Ascending aorta (tissue), 2 donors: ENCODE measurements at regions not wholly inside any gene's neighbourhood (a gene's known extent, or its start where the extent isn't known, plus 50 kb on each side); places are given as distances from the start of the nearest gene placed in this dataset.

Source experiments
- DNase-seq, 2 donors: peaks; one replicate each; pipeline ENCODE4 v3.0.0-alpha.2; 2019; ENCODE audit warnings: low spot score in 2 of 2
- H3K27ac ChIP-seq, 2 donors: fragments of 200-600 bp; sonication (generic); one replicate each; pipeline ENCODE4 v1.5.1; 2016 to 2017; ENCODE audit warnings: mild to moderate bottlenecking in 1 of 2
- H3K27me3 ChIP-seq: fragments of 200-600 bp; sonication (generic); one replicate; pipeline ENCODE4 v1.5.1; 2017
- H3K36me3 ChIP-seq, 2 donors: fragments of 200-600 bp; sonication (generic); one replicate each; pipeline ENCODE4 v1.5.1; 2016
- H3K4me1 ChIP-seq, 2 donors: fragments of 200-600 bp; sonication (generic); one replicate each; pipeline ENCODE4 v1.5.1; 2016 to 2017; ENCODE audit warnings: mild to moderate bottlenecking in 1 of 2
- H3K4me3 ChIP-seq, 2 donors: fragments of 200-600 bp; sonication (generic); one replicate each; pipeline ENCODE4 v1.5.1; 2016 to 2017; ENCODE audit warnings: mild to moderate bottlenecking in 1 of 2
- H3K9me3 ChIP-seq, 2 donors: fragments of 200-600 bp; sonication (generic); one replicate each; pipeline ENCODE4 v1.5.1; 2016
- intact Hi-C: fragments of 100-400 bp; cut with DNase I; formaldehyde crosslinking; loops from one replicate; pipeline ENCODE4 v1.15.1; 2023
- TF ChIP-seq, protein P1 (sequence below), 3 experiments: fragments of 200-600 bp in 2 of 3; fragments of 450-650 bp in 1 of 3; sonication (generic) in 2 of 3; IDR thresholded peaks; one replicate each; pipeline ENCODE4 v1.5.1; 2016 to 2019; ENCODE audit warnings: antibody characterized with exemption in 3 of 3, mild to moderate bottlenecking in 1 of 3, moderate library complexity in 1 of 3

DNA sequence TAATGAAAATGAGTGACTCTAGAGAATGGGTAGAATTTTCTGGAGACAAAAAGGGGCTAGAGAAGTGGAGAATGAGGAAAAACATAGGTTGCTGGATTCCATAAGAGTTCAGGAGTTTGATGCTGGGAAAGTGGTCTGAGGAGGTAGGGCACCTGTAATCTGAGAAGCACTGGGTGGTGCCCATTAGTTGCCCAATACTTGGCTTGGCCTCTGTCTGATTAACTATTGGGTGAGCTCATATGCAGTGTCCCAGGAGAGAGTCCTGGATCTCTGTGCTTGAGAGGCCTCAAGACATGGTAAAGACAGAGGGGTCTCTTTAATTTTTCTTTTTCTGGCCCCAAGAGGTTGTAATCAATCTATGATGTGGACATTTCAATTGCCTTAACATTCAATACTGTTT, 390.1 kb downstream of the TDRD3 start:
- Histone ChIP-seq H3K4me3 (no peak overlapping the region), H3K9me3 (no peaks in the 10 kb centered on the region), H3K36me3 (no peaks in the 10 kb centered on the region), H3K27ac (no peak overlapping the region), H3K27me3 (no peaks in the 10 kb centered on the region), H3K4me1 (peaks cover 0 to 9% of the 10 kb centered on the region in 2 donors)
- intact Hi-C loops = loop anchor here (10.0 kb wide), 1 partner anchor 378 kb away; no protein-coding TSS in a partner anchor
- TF ChIP-seq, protein P1, sequence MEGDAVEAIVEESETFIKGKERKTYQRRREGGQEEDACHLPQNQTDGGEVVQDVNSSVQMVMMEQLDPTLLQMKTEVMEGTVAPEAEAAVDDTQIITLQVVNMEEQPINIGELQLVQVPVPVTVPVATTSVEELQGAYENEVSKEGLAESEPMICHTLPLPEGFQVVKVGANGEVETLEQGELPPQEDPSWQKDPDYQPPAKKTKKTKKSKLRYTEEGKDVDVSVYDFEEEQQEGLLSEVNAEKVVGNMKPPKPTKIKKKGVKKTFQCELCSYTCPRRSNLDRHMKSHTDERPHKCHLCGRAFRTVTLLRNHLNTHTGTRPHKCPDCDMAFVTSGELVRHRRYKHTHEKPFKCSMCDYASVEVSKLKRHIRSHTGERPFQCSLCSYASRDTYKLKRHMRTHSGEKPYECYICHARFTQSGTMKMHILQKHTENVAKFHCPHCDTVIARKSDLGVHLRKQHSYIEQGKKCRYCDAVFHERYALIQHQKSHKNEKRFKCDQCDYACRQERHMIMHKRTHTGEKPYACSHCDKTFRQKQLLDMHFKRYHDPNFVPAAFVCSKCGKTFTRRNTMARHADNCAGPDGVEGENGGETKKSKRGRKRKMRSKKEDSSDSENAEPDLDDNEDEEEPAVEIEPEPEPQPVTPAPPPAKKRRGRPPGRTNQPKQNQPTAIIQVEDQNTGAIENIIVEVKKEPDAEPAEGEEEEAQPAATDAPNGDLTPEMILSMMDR (IDR thresholded peaks at IDR 0.05) = no peak
- no peak for DNase-seq

DNA sequence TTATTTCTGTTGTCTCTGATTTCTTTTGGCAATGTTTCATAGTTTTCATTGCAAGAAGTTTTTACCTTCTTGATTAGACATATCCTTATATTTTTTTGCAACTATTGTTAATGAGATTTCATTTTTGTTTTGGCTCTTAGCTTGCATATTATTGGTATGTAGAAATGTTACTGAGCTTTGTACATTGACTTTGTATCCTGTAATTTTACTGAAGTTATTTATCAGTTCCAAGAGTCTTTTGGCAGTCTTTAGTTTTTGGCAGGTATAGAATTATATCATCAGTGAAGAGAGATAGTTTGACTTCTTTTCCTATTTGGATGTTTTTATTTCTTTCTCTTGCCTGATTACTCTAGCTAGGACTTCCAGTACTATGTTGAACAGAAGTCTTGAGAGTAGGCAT, 375.7 kb downstream of the TDRD3 start:
- intact Hi-C loops = no loop called here
- Histone ChIP-seq H3K36me3 (no peaks in the 10 kb centered on the region), H3K27me3 (no peaks in the 10 kb centered on the region), H3K9me3 (no peaks in the 10 kb centered on the region), H3K4me3 (no peak overlapping the region), H3K4me1 (no peaks in the 10 kb centered on the region), H3K27ac (no peak overlapping the region)
- TF ChIP-seq, protein P1 (IDR thresholded peaks at IDR 0.05) = no peak
- DNase-seq = no peak

DNA sequence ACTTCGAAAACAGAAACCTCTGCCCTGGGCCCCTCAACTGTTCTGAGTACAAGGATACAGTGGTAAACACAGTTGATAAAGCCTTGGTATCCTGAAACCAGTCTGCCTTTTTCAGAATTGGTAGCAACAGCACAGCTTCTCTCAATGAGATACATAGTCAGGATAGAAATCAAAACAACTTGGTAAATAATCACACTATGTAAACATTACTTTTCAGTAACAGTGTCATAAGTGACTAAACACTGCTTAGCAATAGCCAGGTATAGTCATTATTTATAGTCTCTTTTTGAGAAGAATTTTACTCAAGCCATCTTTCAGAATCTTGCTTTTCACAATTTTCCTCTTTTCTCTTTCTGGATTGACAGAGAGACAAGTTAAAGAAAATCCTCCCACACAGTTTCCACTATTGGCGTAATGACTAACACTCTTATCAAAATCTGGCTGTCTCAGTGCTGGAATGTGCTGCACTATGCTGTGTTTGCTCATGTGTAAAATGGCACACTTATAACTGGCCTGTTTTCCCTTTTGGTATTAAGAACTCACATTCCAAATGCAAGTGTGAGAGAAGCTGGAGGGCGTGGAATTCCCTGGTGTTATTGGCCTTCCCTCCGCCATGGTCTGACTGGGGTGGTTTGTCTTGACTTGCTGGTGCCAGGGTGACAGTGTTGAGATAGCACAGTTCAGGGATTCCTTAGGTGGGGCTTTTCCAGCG, 368.8 kb downstream of the TDRD3 start:
- Histone ChIP-seq H3K9me3 (peaks cover 0 to 4% of the 10 kb centered on the region in 2 donors), H3K27ac (no peak overlapping the region), H3K27me3 (no peaks in the 10 kb centered on the region), H3K36me3 (no peaks in the 10 kb centered on the region), H3K4me1 (peaks cover 0 to 4% of the 10 kb centered on the region in 2 donors), H3K4me3 (no peak overlapping the region)
- no peak for DNase-seq
- TF ChIP-seq, protein P1 (IDR thresholded peaks at IDR 0.05) = no peak
- intact Hi-C loops = loop anchor here (5.0 kb wide), 1 partner anchor 71 kb away; no protein-coding TSS in a partner anchor

- H3K4me3 ChIP-seq = no peak overlapping the region
- no peak for DNase-seq
- peaks cover 0 to 4% of the 10 kb centered on the region in 2 donors for H3K4me1 ChIP-seq
- H3K36me3 ChIP-seq = no peaks in the 10 kb centered on the region
- H3K9me3 ChIP-seq = peaks cover 0 to 2% of the 10 kb centered on the region in 2 donors
- H3K27ac ChIP-seq = no peak overlapping the region
- intact Hi-C loops = no loop called here
- no peaks in the 10 kb centered on the region for H3K27me3 ChIP-seq
- TF ChIP-seq, protein P1 (IDR thresholded peaks at IDR 0.05) = no peak
These were observed 362.5 kb downstream of the TDRD3 start for GRCh38 chr13:60759499-60759898.

DNA sequence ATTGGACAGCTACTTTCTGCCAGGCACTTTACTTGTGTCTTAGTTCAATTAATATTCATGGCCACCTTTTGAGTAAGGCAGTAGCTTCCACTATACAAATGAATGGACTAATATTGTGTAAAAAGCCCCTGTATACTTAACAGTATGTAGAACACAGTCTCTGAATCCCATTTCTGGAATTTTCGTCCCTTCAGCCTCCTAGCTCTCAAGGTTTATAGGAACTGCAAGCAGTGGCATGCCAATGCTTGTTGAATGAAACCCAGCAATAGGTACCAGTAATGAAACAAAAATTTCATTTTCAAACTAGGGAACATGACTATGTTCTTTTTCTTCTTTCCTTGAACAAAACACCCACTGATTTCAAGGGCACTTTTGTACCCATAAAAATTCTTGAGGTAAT, 361.6 kb downstream of the TDRD3 start:
- H3K9me3 ChIP-seq = no peaks in the 10 kb centered on the region
- DNase-seq = no peak
- H3K4me1 ChIP-seq = peaks cover 0 to 4% of the 10 kb centered on the region in 2 donors
- TF ChIP-seq, protein P1 (IDR thresholded peaks at IDR 0.05) = no peak
- H3K4me3 ChIP-seq = no peak overlapping the region
- no peaks in the 10 kb centered on the region for H3K36me3 ChIP-seq
- no peaks in the 10 kb centered on the region for H3K27me3 ChIP-seq
- intact Hi-C loops = no loop called here
- no peak overlapping the region for H3K27ac ChIP-seq
